Limb (tissue), 2 donors: ENCODE measurements at regions not wholly inside any gene's neighbourhood (a gene's known extent, or its start where the extent isn't known, plus 50 kb on each side); places are given as distances from the start of the nearest gene placed in this dataset.

Experiments used
- DNase-seq, 2 donors: peaks; one replicate each; pipeline ENCODE4 v3.0.0-alpha.2; 2016; ENCODE audit errors: extremely low spot score in 2 of 2

GRCh38 chr1:3954170-3955169 is 54.4 kb upstream of the C1orf174 start:
- no peak for DNase-seq

GRCh38 chr1:3955196-3955772 is 55.2 kb upstream of the C1orf174 start:
- DNase-seq, result no peak

- DNase-seq, result no peak
Measured at GRCh38 chr1:3956527-3957170, 56.6 kb upstream of the C1orf174 start.

GRCh38 chr1:3959361-3959760 is 59.3 kb upstream of the C1orf174 start:
- DNase-seq, result no peak

- DNase-seq, result no peak
Measured at GRCh38 chr1:3963554-3963953, 63.5 kb upstream of the C1orf174 start.

- no peak for DNase-seq
Measured at GRCh38 chr1:3965693-3966092, 65.6 kb upstream of the C1orf174 start.

- no peak for DNase-seq
Measured at GRCh38 chr1:3968851-3969250, 68.8 kb upstream of the C1orf174 start.

- DNase-seq, result no peak
Measured at GRCh38 chr1:3971981-3972380, 71.9 kb upstream of the C1orf174 start.

GRCh38 chr1:3975903-3976630 is 76.0 kb upstream of the C1orf174 start:
- DNase-seq, result no peak

GRCh38 chr1:3976821-3977220 is 76.7 kb upstream of the C1orf174 start:
- DNase-seq, result no peak

GRCh38 chr1:3978196-3978989 is 78.3 kb upstream of the C1orf174 start:
- no peak for DNase-seq

GRCh38 chr1:3978990-3979325 is 78.9 kb upstream of the C1orf174 start:
- peak in 1 of 2 donors; percentile 14 for DNase-seq

- DNase-seq, result no peak
Measured at GRCh38 chr1:3981261-3981660, 81.2 kb upstream of the C1orf174 start.

- no peak for DNase-seq
Measured at GRCh38 chr1:3981746-3982505, 81.9 kb upstream of the C1orf174 start.

- no peak for DNase-seq
Measured at GRCh38 chr1:3983181-3983580, 83.1 kb upstream of the C1orf174 start.

- DNase-seq, result no peak
Measured at GRCh38 chr1:3984586-3984985, 84.5 kb upstream of the C1orf174 start.

GRCh38 chr1:3986686-3987218 is 86.7 kb upstream of the C1orf174 start:
- no peak for DNase-seq

- no peak for DNase-seq
Measured at GRCh38 chr1:3987669-3988235, 87.7 kb upstream of the C1orf174 start.

- no peak for DNase-seq
Measured at GRCh38 chr1:3988431-3988830, 88.4 kb upstream of the C1orf174 start.

- DNase-seq, result no peak
Measured at GRCh38 chr1:3989465-3989864, 89.4 kb upstream of the C1orf174 start.
